AG10803 (cell line): ENCODE measurements at regions not wholly inside any gene's neighbourhood (a gene's known extent, or its start where the extent isn't known, plus 50 kb on each side); places are given as distances from the start of the nearest gene placed in this dataset.

ENCODE experiments used
- DNase-seq: peaks from one replicate; pipeline ENCODE4 v3.0.0; 2010; ENCODE audit warnings: low read depth
- H3K4me3 ChIP-seq: 2 replicates; pipeline ENCODE4 v1.5.1; 2011; ENCODE audit warnings: mild to moderate bottlenecking, low read length, control low read depth
- CTCF ChIP-seq: conservative IDR thresholded peaks from 2 replicates; pipeline ENCODE4 v1.5.1; 2011; ENCODE audit warnings: mild to moderate bottlenecking, low read length, control low read depth, inconsistent platforms

GRCh38 chr11:129308241-129308865 lies 67.3 kb upstream of the BARX2 start:
- no peak for DNase-seq
- H3K4me3 ChIP-seq: no peak overlapping the region
- TF ChIP-seq CTCF: no peak

GRCh38 chr11:129307162-129307561 lies 68.5 kb upstream of the BARX2 start:
- no peak for DNase-seq
- no peak overlapping the region for H3K4me3 ChIP-seq

GRCh38 chr11:129302386-129303101 lies 73.1 kb upstream of the BARX2 start:
- no peak overlapping the region for H3K4me3 ChIP-seq
- DNase-seq: no peak
- TF ChIP-seq CTCF: no peak

More at GRCh38 chr11:129307162-129307561, 68.5 kb upstream of the BARX2 start:
- no peak for TF ChIP-seq CTCF

GRCh38 chr11:129300099-129300498 lies 75.5 kb upstream of the BARX2 start:
- no peak for TF ChIP-seq CTCF
- no peak overlapping the region for H3K4me3 ChIP-seq
- no peak for DNase-seq

GRCh38 chr11:129298988-129299387 lies 76.7 kb upstream of the BARX2 start:
- H3K4me3 ChIP-seq: no peak overlapping the region
- TF ChIP-seq CTCF: no peak
- peak; percentile 18 for DNase-seq

GRCh38 chr11:129295746-129296145 lies 79.9 kb upstream of the BARX2 start:
- peak; percentile 44 for DNase-seq

More at GRCh38 chr11:129295746-129296145, 79.9 kb upstream of the BARX2 start:
- TF ChIP-seq CTCF: no peak
- H3K4me3 ChIP-seq: no peak overlapping the region
